Liver (tissue), 8 donors: ENCODE measurements at regions not wholly inside any gene's neighbourhood (a gene's known extent, or its start where the extent isn't known, plus 50 kb on each side); places are given as distances from the start of the nearest gene placed in this dataset.

Source experiments
- DNase-seq: peaks from one replicate; pipeline ENCODE4 v3.0.0-alpha.2; 2017; ENCODE audit warnings: low spot score
- H3K27ac ChIP-seq, 2 donors: one replicate each; pipeline ENCODE4 v1.7.0; 2013; ENCODE audit warnings: inconsistent platforms in 2 of 2, low read length in 2 of 2, control low read depth in 1 of 2, low read depth in 1 of 2, mild to moderate bottlenecking in 1 of 2
- H3K27me3 ChIP-seq, 4 donors: one replicate each; pipeline versions ENCODE4 v1.6.1 to v1.7.0; 2013; ENCODE audit warnings: low read length in 3 of 4, inconsistent platforms in 1 of 4, mild to moderate bottlenecking in 1 of 4, moderate library complexity in 1 of 4; ENCODE audit not compliant: control insufficient read depth in 4 of 4, insufficient read depth in 4 of 4
- H3K36me3 ChIP-seq, 4 donors: one replicate each; pipeline versions ENCODE4 v1.6.1 to v1.7.0; 2013; ENCODE audit warnings: low read length in 3 of 4, mild to moderate bottlenecking in 3 of 4, low read depth in 1 of 4, moderate library complexity in 1 of 4; ENCODE audit not compliant: control insufficient read depth in 4 of 4, insufficient read depth in 3 of 4
- H3K4me1 ChIP-seq, 4 donors: one replicate each; pipeline versions ENCODE4 v1.6.1 to v1.7.0; 2013; ENCODE audit warnings: low read length in 3 of 4, mild to moderate bottlenecking in 3 of 4, moderate library complexity in 1 of 4; ENCODE audit not compliant: control insufficient read depth in 4 of 4, insufficient read depth in 4 of 4
- H3K4me3 ChIP-seq, 3 donors: one replicate each; pipeline versions ENCODE4 v1.6.1 to v1.7.0; 2013; ENCODE audit warnings: low read length in 3 of 3, control low read depth in 1 of 3, low read depth in 1 of 3, mild to moderate bottlenecking in 1 of 3
- H3K9ac ChIP-seq, 2 donors: one replicate each; pipeline ENCODE4 v1.7.0; 2013; ENCODE audit warnings: low read length in 2 of 2, mild to moderate bottlenecking in 2 of 2, moderate library complexity in 2 of 2, control low read depth in 1 of 2, low read depth in 1 of 2
- H3K9me3 ChIP-seq, 4 donors: one replicate each; pipeline versions ENCODE4 v1.6.1 to v1.7.0; 2013; ENCODE audit warnings: low read length in 3 of 4; ENCODE audit not compliant: control insufficient read depth in 4 of 4
- EGR1 ChIP-seq, 2 donors: IDR thresholded peaks; 2 replicates each; pipeline ENCODE4 v1.6.1; 2016 to 2018; ENCODE audit warnings: antibody characterized with exemption in 2 of 2, low read depth in 2 of 2
- FOXA1 ChIP-seq: IDR thresholded peaks from 2 replicates; pipeline ENCODE4 v1.6.1; 2016; ENCODE audit warnings: antibody characterized with exemption
- FOXA2 ChIP-seq: IDR thresholded peaks from 2 replicates; pipeline ENCODE4 v1.6.1; 2016; ENCODE audit warnings: antibody characterized with exemption
- GABPA ChIP-seq, 2 donors: IDR thresholded peaks in 1 of 2; conservative IDR thresholded peaks in 1 of 2; 2 replicates each; pipeline ENCODE4 v1.6.1; 2016; ENCODE audit warnings: antibody characterized with exemption in 2 of 2, mild to moderate bottlenecking in 1 of 2, moderate library complexity in 1 of 2
- HNF4A ChIP-seq, 2 donors: conservative IDR thresholded peaks; 2 replicates each; pipeline ENCODE4 v1.6.1; 2016; ENCODE audit warnings: antibody characterized with exemption in 2 of 2, mild to moderate bottlenecking in 2 of 2
- HNF4G ChIP-seq: IDR thresholded peaks from 2 replicates; pipeline ENCODE4 v1.6.1; 2016; ENCODE audit warnings: antibody characterized with exemption
- JUND ChIP-seq, 2 donors: IDR thresholded peaks; 2 replicates each; pipeline ENCODE4 v1.6.1; 2016; ENCODE audit warnings: antibody characterized with exemption in 2 of 2
- NR2F2 ChIP-seq: IDR thresholded peaks from 2 replicates; pipeline ENCODE4 v1.6.1; 2016; ENCODE audit warnings: antibody characterized with exemption
- RAD21 ChIP-seq, 2 donors: IDR thresholded peaks; 2 replicates each; pipeline ENCODE4 v1.6.1; 2016; ENCODE audit warnings: antibody characterized with exemption in 2 of 2, mild to moderate bottlenecking in 2 of 2
- RXRA ChIP-seq, 2 donors: IDR thresholded peaks; 2 replicates each; pipeline ENCODE4 v1.6.1; 2017 to 2018; ENCODE audit warnings: antibody characterized with exemption in 2 of 2, mild to moderate bottlenecking in 1 of 2
- SP1 ChIP-seq: IDR thresholded peaks from 2 replicates; pipeline ENCODE4 v1.6.1; 2018; ENCODE audit warnings: antibody characterized with exemption, mild to moderate bottlenecking
- TAF1 ChIP-seq: conservative IDR thresholded peaks from 2 replicates; pipeline ENCODE4 v1.6.1; 2016; ENCODE audit warnings: antibody characterized with exemption, mild to moderate bottlenecking
- YY1 ChIP-seq: IDR thresholded peaks from 2 replicates; pipeline ENCODE4 v1.6.1; 2016; ENCODE audit warnings: antibody characterized with exemption, mild to moderate bottlenecking
- ZBTB33 ChIP-seq: IDR thresholded peaks from 2 replicates; pipeline ENCODE4 v1.6.1; 2016; ENCODE audit warnings: antibody characterized with exemption
- WGBS: extraction: QIAGEN DNeasy Blood & Tissue Kit; methylation state at CpG from one replicate; pipeline ENCODE4 v1.1.7; 2013; 5-methylcytosine and 5-hydroxymethylcytosine counted together
- TF ChIP-seq, protein P1 (sequence below): IDR thresholded peaks from 2 replicates; pipeline ENCODE4 v1.6.1; 2016; ENCODE audit warnings: antibody characterized with exemption, mild to moderate bottlenecking
- TF ChIP-seq, protein P2 (sequence below): fragments of 150-350 bp; IDR thresholded peaks from 2 replicates; pipeline ENCODE4 v1.5.1; 2017; ENCODE audit warnings: improper control_type of control experiment, low read depth, low read length; ENCODE audit not compliant: missing input control
- TF ChIP-seq, protein P3 (sequence below): IDR thresholded peaks from 2 replicates; pipeline ENCODE4 v1.6.1; 2016; ENCODE audit warnings: antibody characterized with exemption
- TF ChIP-seq, protein P4 (sequence below): IDR thresholded peaks from 2 replicates; pipeline ENCODE4 v1.6.1; 2016; ENCODE audit warnings: antibody characterized with exemption
- donor health status: healthy.
- donor health status: healthy.
- donor health status: healthy.
- donor health status: healthy.
- donor health status: healthy.

- 94% methylated on average over 3 of the region's 3 CpGs for WGBS
- TF ChIP-seq EGR1 (IDR thresholded peaks at IDR 0.05; ENCODE audit: low read depth in 2 of 2) (no peak), SP1 (no peak), TAF1 (no peak), JUND (IDR thresholded peaks at IDR 0.05) (no peak), FOXA1 (no peak), RXRA (IDR thresholded peaks at IDR 0.05) (no peak), RAD21 (IDR thresholded peaks at IDR 0.05) (no peak), NR2F2 (no peak), ZBTB33 (no peak), YY1 (no peak), FOXA2 (no peak), HNF4A (conservative IDR thresholded peaks at IDR 0.05) (no peak), GABPA (IDR thresholded peaks at IDR 0.05 in 1 of 2, conservative IDR thresholded peaks at IDR 0.05 in 1 of 2) (no peak), HNF4G (no peak)
- TF ChIP-seq, protein P1, sequence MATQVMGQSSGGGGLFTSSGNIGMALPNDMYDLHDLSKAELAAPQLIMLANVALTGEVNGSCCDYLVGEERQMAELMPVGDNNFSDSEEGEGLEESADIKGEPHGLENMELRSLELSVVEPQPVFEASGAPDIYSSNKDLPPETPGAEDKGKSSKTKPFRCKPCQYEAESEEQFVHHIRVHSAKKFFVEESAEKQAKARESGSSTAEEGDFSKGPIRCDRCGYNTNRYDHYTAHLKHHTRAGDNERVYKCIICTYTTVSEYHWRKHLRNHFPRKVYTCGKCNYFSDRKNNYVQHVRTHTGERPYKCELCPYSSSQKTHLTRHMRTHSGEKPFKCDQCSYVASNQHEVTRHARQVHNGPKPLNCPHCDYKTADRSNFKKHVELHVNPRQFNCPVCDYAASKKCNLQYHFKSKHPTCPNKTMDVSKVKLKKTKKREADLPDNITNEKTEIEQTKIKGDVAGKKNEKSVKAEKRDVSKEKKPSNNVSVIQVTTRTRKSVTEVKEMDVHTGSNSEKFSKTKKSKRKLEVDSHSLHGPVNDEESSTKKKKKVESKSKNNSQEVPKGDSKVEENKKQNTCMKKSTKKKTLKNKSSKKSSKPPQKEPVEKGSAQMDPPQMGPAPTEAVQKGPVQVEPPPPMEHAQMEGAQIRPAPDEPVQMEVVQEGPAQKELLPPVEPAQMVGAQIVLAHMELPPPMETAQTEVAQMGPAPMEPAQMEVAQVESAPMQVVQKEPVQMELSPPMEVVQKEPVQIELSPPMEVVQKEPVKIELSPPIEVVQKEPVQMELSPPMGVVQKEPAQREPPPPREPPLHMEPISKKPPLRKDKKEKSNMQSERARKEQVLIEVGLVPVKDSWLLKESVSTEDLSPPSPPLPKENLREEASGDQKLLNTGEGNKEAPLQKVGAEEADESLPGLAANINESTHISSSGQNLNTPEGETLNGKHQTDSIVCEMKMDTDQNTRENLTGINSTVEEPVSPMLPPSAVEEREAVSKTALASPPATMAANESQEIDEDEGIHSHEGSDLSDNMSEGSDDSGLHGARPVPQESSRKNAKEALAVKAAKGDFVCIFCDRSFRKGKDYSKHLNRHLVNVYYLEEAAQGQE: no peak
- TF ChIP-seq, protein P2, sequence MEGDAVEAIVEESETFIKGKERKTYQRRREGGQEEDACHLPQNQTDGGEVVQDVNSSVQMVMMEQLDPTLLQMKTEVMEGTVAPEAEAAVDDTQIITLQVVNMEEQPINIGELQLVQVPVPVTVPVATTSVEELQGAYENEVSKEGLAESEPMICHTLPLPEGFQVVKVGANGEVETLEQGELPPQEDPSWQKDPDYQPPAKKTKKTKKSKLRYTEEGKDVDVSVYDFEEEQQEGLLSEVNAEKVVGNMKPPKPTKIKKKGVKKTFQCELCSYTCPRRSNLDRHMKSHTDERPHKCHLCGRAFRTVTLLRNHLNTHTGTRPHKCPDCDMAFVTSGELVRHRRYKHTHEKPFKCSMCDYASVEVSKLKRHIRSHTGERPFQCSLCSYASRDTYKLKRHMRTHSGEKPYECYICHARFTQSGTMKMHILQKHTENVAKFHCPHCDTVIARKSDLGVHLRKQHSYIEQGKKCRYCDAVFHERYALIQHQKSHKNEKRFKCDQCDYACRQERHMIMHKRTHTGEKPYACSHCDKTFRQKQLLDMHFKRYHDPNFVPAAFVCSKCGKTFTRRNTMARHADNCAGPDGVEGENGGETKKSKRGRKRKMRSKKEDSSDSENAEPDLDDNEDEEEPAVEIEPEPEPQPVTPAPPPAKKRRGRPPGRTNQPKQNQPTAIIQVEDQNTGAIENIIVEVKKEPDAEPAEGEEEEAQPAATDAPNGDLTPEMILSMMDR: no peak
- TF ChIP-seq, protein P3, sequence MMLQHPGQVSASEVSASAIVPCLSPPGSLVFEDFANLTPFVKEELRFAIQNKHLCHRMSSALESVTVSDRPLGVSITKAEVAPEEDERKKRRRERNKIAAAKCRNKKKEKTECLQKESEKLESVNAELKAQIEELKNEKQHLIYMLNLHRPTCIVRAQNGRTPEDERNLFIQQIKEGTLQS: no peak
- TF ChIP-seq, protein P4, sequence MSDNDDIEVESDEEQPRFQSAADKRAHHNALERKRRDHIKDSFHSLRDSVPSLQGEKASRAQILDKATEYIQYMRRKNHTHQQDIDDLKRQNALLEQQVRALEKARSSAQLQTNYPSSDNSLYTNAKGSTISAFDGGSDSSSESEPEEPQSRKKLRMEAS: no peak
- H3K9me3 ChIP-seq: no peaks in the 10 kb centered on the region
- H3K4me3 ChIP-seq: no peak overlapping the region
- no peak overlapping the region for H3K9ac ChIP-seq
- H3K36me3 ChIP-seq: no peaks in the 10 kb centered on the region
- no peaks in the 10 kb centered on the region for H3K4me1 ChIP-seq
- no peak overlapping the region for H3K27ac ChIP-seq
- DNase-seq: no peak
- H3K27me3 ChIP-seq: no peaks in the 10 kb centered on the region
Observed at GRCh38 chr3:94609908-94610307, 547.0 kb downstream of the NSUN3 start.
